Liver (tissue), 8 donors: ENCODE measurements at regions not wholly inside any gene's neighbourhood (a gene's known extent, or its start where the extent isn't known, plus 50 kb on each side); places are given as distances from the start of the nearest gene placed in this dataset.

Experiments
- DNase-seq: peaks from one replicate; pipeline ENCODE4 v3.0.0-alpha.2; 2017; ENCODE audit warnings: low spot score
- H3K27ac ChIP-seq, 2 donors: one replicate each; pipeline ENCODE4 v1.7.0; 2013; ENCODE audit warnings: inconsistent platforms in 2 of 2, low read length in 2 of 2, control low read depth in 1 of 2, low read depth in 1 of 2, mild to moderate bottlenecking in 1 of 2
- H3K27me3 ChIP-seq, 4 donors: one replicate each; pipeline versions ENCODE4 v1.6.1 to v1.7.0; 2013; ENCODE audit warnings: low read length in 3 of 4, inconsistent platforms in 1 of 4, mild to moderate bottlenecking in 1 of 4, moderate library complexity in 1 of 4; ENCODE audit not compliant: control insufficient read depth in 4 of 4, insufficient read depth in 4 of 4
- H3K36me3 ChIP-seq, 4 donors: one replicate each; pipeline versions ENCODE4 v1.6.1 to v1.7.0; 2013; ENCODE audit warnings: low read length in 3 of 4, mild to moderate bottlenecking in 3 of 4, low read depth in 1 of 4, moderate library complexity in 1 of 4; ENCODE audit not compliant: control insufficient read depth in 4 of 4, insufficient read depth in 3 of 4
- H3K4me1 ChIP-seq, 4 donors: one replicate each; pipeline versions ENCODE4 v1.6.1 to v1.7.0; 2013; ENCODE audit warnings: low read length in 3 of 4, mild to moderate bottlenecking in 3 of 4, moderate library complexity in 1 of 4; ENCODE audit not compliant: control insufficient read depth in 4 of 4, insufficient read depth in 4 of 4
- H3K4me3 ChIP-seq, 3 donors: one replicate each; pipeline versions ENCODE4 v1.6.1 to v1.7.0; 2013; ENCODE audit warnings: low read length in 3 of 3, control low read depth in 1 of 3, low read depth in 1 of 3, mild to moderate bottlenecking in 1 of 3
- H3K9ac ChIP-seq, 2 donors: one replicate each; pipeline ENCODE4 v1.7.0; 2013; ENCODE audit warnings: low read length in 2 of 2, mild to moderate bottlenecking in 2 of 2, moderate library complexity in 2 of 2, control low read depth in 1 of 2, low read depth in 1 of 2
- H3K9me3 ChIP-seq, 4 donors: one replicate each; pipeline versions ENCODE4 v1.6.1 to v1.7.0; 2013; ENCODE audit warnings: low read length in 3 of 4; ENCODE audit not compliant: control insufficient read depth in 4 of 4
- ATF3 ChIP-seq: IDR thresholded peaks from 2 replicates; pipeline ENCODE4 v1.6.1; 2016; ENCODE audit warnings: antibody characterized with exemption
- CTCF ChIP-seq: fragments of 150-350 bp; IDR thresholded peaks from 2 replicates; pipeline ENCODE4 v1.5.1; 2017; ENCODE audit warnings: improper control_type of control experiment, low read depth, low read length; ENCODE audit not compliant: missing input control
- EGR1 ChIP-seq, 2 donors: IDR thresholded peaks; 2 replicates each; pipeline ENCODE4 v1.6.1; 2016 to 2018; ENCODE audit warnings: antibody characterized with exemption in 2 of 2, low read depth in 2 of 2
- FOXA1 ChIP-seq: IDR thresholded peaks from 2 replicates; pipeline ENCODE4 v1.6.1; 2016; ENCODE audit warnings: antibody characterized with exemption
- FOXA2 ChIP-seq: IDR thresholded peaks from 2 replicates; pipeline ENCODE4 v1.6.1; 2016; ENCODE audit warnings: antibody characterized with exemption
- GABPA ChIP-seq, 2 donors: IDR thresholded peaks in 1 of 2; conservative IDR thresholded peaks in 1 of 2; 2 replicates each; pipeline ENCODE4 v1.6.1; 2016; ENCODE audit warnings: antibody characterized with exemption in 2 of 2, mild to moderate bottlenecking in 1 of 2, moderate library complexity in 1 of 2
- HNF4A ChIP-seq, 2 donors: conservative IDR thresholded peaks; 2 replicates each; pipeline ENCODE4 v1.6.1; 2016; ENCODE audit warnings: antibody characterized with exemption in 2 of 2, mild to moderate bottlenecking in 2 of 2
- HNF4G ChIP-seq: IDR thresholded peaks from 2 replicates; pipeline ENCODE4 v1.6.1; 2016; ENCODE audit warnings: antibody characterized with exemption
- JUND ChIP-seq, 2 donors: IDR thresholded peaks; 2 replicates each; pipeline ENCODE4 v1.6.1; 2016; ENCODE audit warnings: antibody characterized with exemption in 2 of 2
- MAX ChIP-seq: IDR thresholded peaks from 2 replicates; pipeline ENCODE4 v1.6.1; 2016; ENCODE audit warnings: antibody characterized with exemption
- NR2F2 ChIP-seq: IDR thresholded peaks from 2 replicates; pipeline ENCODE4 v1.6.1; 2016; ENCODE audit warnings: antibody characterized with exemption
- RAD21 ChIP-seq, 2 donors: IDR thresholded peaks; 2 replicates each; pipeline ENCODE4 v1.6.1; 2016; ENCODE audit warnings: antibody characterized with exemption in 2 of 2, mild to moderate bottlenecking in 2 of 2
- RXRA ChIP-seq, 2 donors: IDR thresholded peaks; 2 replicates each; pipeline ENCODE4 v1.6.1; 2017 to 2018; ENCODE audit warnings: antibody characterized with exemption in 2 of 2, mild to moderate bottlenecking in 1 of 2
- SP1 ChIP-seq: IDR thresholded peaks from 2 replicates; pipeline ENCODE4 v1.6.1; 2018; ENCODE audit warnings: antibody characterized with exemption, mild to moderate bottlenecking
- TAF1 ChIP-seq: conservative IDR thresholded peaks from 2 replicates; pipeline ENCODE4 v1.6.1; 2016; ENCODE audit warnings: antibody characterized with exemption, mild to moderate bottlenecking
- YY1 ChIP-seq: IDR thresholded peaks from 2 replicates; pipeline ENCODE4 v1.6.1; 2016; ENCODE audit warnings: antibody characterized with exemption, mild to moderate bottlenecking
- ZBTB33 ChIP-seq: IDR thresholded peaks from 2 replicates; pipeline ENCODE4 v1.6.1; 2016; ENCODE audit warnings: antibody characterized with exemption
- WGBS: extraction: QIAGEN DNeasy Blood & Tissue Kit; methylation state at CpG from one replicate; pipeline ENCODE4 v1.1.7; 2013; 5-methylcytosine and 5-hydroxymethylcytosine counted together
- TF ChIP-seq, protein P1 (sequence below): IDR thresholded peaks from 2 replicates; pipeline ENCODE4 v1.6.1; 2016; ENCODE audit warnings: antibody characterized with exemption, mild to moderate bottlenecking
- donor health status: healthy.
- donor health status: healthy.
- donor health status: healthy.
- donor health status: healthy.
- donor health status: healthy.

- TF ChIP-seq GABPA (IDR thresholded peaks at IDR 0.05 in 1 of 2, conservative IDR thresholded peaks at IDR 0.05 in 1 of 2), result no peak
- TF ChIP-seq FOXA2, result no peak
- TF ChIP-seq ATF3, result no peak
These were observed 1344.2 kb upstream of the PABPC4L start (continued) for GRCh38 chr4:135545616-135546317.

GRCh38 chr4:135538698-135539097 is 1337.1 kb upstream of the PABPC4L start:
- WGBS, result 80% methylated on average over 13 of the region's 13 CpGs
- Histone ChIP-seq H3K36me3 (no peaks in the 10 kb centered on the region), H3K27me3 (no peaks in the 10 kb centered on the region), H3K9ac (no peak overlapping the region), H3K27ac (no peak overlapping the region), H3K4me1 (no peaks in the 10 kb centered on the region), H3K4me3 (no peak overlapping the region), H3K9me3 (no peaks in the 10 kb centered on the region)
- no peak for DNase-seq
- TF ChIP-seq ATF3 (no peak), MAX (no peak), YY1 (no peak), FOXA2 (no peak), NR2F2 (no peak), SP1 (no peak), RXRA (IDR thresholded peaks at IDR 0.05) (no peak), RAD21 (IDR thresholded peaks at IDR 0.05) (no peak), HNF4G (no peak), GABPA (IDR thresholded peaks at IDR 0.05 in 1 of 2, conservative IDR thresholded peaks at IDR 0.05 in 1 of 2) (no peak), FOXA1 (no peak), ZBTB33 (no peak), CTCF (no peak), EGR1 (IDR thresholded peaks at IDR 0.05; ENCODE audit: low read depth in 2 of 2) (no peak), JUND (IDR thresholded peaks at IDR 0.05) (no peak), HNF4A (conservative IDR thresholded peaks at IDR 0.05) (no peak)

- no peaks in the 10 kb centered on the region for H3K27me3 ChIP-seq
- WGBS, result 76% methylated on average over 4 of the region's 4 CpGs
- H3K36me3 ChIP-seq, result no peaks in the 10 kb centered on the region
- no peak for DNase-seq
- no peaks in the 10 kb centered on the region for H3K9me3 ChIP-seq
- no peaks in the 10 kb centered on the region for H3K4me1 ChIP-seq
- H3K9ac ChIP-seq, result no peak overlapping the region
- no peak overlapping the region for H3K27ac ChIP-seq
- no peak overlapping the region for H3K4me3 ChIP-seq
- TF ChIP-seq YY1 (no peak), FOXA1 (no peak), GABPA (IDR thresholded peaks at IDR 0.05 in 1 of 2, conservative IDR thresholded peaks at IDR 0.05 in 1 of 2) (no peak), TAF1 (no peak), HNF4G (no peak), JUND (IDR thresholded peaks at IDR 0.05) (no peak), ZBTB33 (no peak)
- TF ChIP-seq, protein P1, sequence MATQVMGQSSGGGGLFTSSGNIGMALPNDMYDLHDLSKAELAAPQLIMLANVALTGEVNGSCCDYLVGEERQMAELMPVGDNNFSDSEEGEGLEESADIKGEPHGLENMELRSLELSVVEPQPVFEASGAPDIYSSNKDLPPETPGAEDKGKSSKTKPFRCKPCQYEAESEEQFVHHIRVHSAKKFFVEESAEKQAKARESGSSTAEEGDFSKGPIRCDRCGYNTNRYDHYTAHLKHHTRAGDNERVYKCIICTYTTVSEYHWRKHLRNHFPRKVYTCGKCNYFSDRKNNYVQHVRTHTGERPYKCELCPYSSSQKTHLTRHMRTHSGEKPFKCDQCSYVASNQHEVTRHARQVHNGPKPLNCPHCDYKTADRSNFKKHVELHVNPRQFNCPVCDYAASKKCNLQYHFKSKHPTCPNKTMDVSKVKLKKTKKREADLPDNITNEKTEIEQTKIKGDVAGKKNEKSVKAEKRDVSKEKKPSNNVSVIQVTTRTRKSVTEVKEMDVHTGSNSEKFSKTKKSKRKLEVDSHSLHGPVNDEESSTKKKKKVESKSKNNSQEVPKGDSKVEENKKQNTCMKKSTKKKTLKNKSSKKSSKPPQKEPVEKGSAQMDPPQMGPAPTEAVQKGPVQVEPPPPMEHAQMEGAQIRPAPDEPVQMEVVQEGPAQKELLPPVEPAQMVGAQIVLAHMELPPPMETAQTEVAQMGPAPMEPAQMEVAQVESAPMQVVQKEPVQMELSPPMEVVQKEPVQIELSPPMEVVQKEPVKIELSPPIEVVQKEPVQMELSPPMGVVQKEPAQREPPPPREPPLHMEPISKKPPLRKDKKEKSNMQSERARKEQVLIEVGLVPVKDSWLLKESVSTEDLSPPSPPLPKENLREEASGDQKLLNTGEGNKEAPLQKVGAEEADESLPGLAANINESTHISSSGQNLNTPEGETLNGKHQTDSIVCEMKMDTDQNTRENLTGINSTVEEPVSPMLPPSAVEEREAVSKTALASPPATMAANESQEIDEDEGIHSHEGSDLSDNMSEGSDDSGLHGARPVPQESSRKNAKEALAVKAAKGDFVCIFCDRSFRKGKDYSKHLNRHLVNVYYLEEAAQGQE, result no peak
These were observed 1331.5 kb upstream of the PABPC4L start for GRCh38 chr4:135533053-135533452.
